ENCODE measurements at regions not wholly inside any gene's neighbourhood (a gene's known extent, or its start where the extent isn't known, plus 50 kb on each side); places are given as distances from the start of the nearest gene placed in this dataset.

GRCh38 chr4:123265443-123265842 lies 131.2 kb upstream of the SPRY1 start:
- TF ChIP-seq REST (IDR thresholded peaks at IDR 0.05; ENCODE audit: low read depth) (no peak), EP300 (IDR thresholded peaks at IDR 0.05; ENCODE audit: borderline replicate concordance) (no peak), RAD21 (IDR thresholded peaks at IDR 0.05; ENCODE audit: low read depth) (no peak), TCF12 (IDR thresholded peaks at IDR 0.05; ENCODE audit: low read depth) (no peak), FOXM1 (IDR thresholded peaks at IDR 0.05; ENCODE audit: borderline replicate concordance, low read depth) (no peak), CEBPB (IDR thresholded peaks at IDR 0.05) (no peak), TAF1 (IDR thresholded peaks at IDR 0.05; ENCODE audit: low read depth) (no peak), MAX (IDR thresholded peaks at IDR 0.05) (no peak), TEAD4 (IDR thresholded peaks at IDR 0.05) (no peak), YY1 (IDR thresholded peaks at IDR 0.05; ENCODE audit: low read depth) (no peak), CREB1 (IDR thresholded peaks at IDR 0.05; ENCODE audit: low read depth) (no peak), ZBTB7A (IDR thresholded peaks at IDR 0.05; ENCODE audit: low read depth) (no peak), NFIC (IDR thresholded peaks at IDR 0.05) (no peak)
- TF ChIP-seq, protein P1, sequence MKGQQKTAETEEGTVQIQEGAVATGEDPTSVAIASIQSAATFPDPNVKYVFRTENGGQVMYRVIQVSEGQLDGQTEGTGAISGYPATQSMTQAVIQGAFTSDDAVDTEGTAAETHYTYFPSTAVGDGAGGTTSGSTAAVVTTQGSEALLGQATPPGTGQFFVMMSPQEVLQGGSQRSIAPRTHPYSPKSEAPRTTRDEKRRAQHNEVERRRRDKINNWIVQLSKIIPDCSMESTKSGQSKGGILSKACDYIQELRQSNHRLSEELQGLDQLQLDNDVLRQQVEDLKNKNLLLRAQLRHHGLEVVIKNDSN (IDR thresholded peaks at IDR 0.05): no peak
